ENCODE measurements at regions not wholly inside any gene's neighbourhood (a gene's known extent, or its start where the extent isn't known, plus 50 kb on each side); places are given as distances from the start of the nearest gene placed in this dataset.
"Not testable (repeated sequence)": the region's sequence is repeated elsewhere in the genome, so short reads cannot be mapped to it uniquely, and the experiment has no call there.

DNA sequence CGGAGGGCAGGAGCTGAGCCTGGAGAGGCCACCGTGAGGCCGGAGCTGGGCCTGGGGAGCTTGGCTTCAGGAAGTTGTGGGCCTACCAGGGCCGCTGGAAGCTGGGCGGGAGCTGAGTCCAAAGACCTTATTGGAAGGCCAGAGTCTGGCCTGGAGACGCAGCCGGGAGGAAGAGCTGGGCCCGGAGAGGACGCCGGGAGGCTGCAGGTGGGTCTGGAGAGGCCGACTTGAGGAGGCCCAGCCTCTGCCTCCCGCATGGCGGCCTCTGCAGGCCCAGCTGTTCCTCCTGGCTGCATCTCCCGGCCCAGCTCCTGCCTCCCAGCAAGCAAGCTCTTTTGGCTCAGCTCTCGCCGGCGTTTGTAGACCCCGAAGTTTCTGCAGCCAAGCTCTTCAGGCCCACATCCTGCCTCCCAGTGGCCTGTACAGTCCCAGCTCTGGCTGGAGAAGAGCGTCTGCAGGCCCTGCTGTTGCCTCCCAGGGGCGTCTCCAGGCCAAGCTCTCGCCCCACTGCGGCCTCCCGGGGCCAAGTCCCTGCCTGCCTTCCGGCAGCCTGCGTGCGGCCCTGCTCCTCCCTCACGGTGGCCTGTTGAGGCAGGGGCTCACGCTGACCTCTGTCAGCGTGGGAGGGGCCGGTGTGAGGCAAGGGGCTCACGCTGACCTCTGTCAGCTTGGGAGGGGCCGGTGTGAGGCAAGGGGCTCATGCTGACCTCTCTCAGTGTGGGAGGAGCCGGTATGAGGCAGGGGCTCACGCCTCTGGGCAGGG lies 70.4 kb upstream of the COBL start:
- DNase-seq, result not testable (repeated sequence)

DNA sequence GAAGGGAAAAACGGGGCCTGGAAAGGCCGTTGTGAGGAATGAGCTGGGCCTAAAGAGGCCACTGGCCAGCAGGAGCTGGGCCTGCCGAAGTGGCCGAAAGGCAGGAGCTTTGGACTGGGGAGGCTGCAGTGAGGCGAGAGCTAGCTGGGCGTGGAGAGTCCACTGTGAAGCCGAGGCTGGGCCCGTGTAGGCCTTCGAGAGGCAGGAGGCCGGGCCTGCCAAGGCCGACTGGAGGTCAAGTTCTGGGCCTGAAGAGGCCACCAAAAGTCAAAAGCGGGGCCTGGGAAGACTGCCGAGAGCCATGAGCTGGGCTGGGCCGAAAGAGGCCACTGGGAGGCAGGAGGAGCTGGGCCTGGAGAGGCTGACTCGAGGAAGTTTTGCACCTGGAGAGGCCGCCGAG lies 69.6 kb upstream of the COBL start:
- DNase-seq, result not testable (repeated sequence)

- DNase-seq, result not testable (repeated sequence)
Measured at GRCh38 chr7:51382243-51382642, 65.6 kb upstream of the COBL start.

- DNase-seq, result no peak
Measured at GRCh38 chr7:51376420-51377092, 59.9 kb upstream of the COBL start.

DNA sequence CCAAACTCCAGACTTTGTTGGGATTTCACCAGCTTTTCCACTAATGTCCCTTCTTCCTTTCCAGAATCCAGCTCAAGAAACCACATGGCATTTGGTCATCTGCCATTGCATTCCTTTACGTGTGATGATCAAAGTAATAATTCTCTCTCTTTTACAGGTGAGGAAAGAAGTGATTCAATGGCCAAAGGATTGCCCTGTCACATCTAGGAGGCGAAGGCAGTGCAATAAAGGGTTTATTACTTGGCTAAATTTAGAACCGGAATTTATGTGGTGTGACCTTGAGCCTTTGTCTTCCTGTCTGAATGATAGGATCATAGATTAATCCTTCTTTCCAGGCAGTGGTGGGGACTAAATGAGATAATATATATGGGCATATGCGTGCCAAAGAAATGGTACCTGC lies 58.3 kb upstream of the COBL start:
- DNase-seq, result no peak

GRCh38 chr7:51373607-51374006 lies 57.0 kb upstream of the COBL start:
- DNase-seq, result not testable (repeated sequence)

- DNase-seq, result no peak
Measured at GRCh38 chr7:51369746-51370145, 53.1 kb upstream of the COBL start.

DNA sequence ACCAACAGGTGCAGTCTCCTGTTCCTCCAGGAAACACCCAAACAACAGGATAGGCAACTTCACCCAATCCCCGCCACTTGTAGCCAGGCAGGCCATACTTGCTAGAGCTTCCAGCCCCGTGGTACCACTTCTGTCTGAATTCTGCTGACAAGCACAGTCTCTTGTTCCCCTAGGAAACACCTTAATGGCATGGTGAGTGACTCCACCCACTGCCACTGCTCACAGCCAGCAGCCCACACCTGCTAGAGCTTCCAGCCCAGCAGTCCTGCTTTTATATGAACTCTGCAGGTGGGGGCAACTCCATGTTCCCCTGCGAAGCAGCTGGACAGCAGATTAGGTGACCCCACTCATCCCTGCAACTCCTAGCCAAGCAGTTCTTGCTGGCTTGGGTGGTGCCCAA lies 52.6 kb upstream of the COBL start:
- not testable (repeated sequence) for DNase-seq

- DNase-seq, result no peak
Measured at GRCh38 chr7:51368334-51368733, 51.7 kb upstream of the COBL start.

- no peak for DNase-seq
Measured at GRCh38 chr7:51367614-51367968, 51.0 kb upstream of the COBL start.

DNA sequence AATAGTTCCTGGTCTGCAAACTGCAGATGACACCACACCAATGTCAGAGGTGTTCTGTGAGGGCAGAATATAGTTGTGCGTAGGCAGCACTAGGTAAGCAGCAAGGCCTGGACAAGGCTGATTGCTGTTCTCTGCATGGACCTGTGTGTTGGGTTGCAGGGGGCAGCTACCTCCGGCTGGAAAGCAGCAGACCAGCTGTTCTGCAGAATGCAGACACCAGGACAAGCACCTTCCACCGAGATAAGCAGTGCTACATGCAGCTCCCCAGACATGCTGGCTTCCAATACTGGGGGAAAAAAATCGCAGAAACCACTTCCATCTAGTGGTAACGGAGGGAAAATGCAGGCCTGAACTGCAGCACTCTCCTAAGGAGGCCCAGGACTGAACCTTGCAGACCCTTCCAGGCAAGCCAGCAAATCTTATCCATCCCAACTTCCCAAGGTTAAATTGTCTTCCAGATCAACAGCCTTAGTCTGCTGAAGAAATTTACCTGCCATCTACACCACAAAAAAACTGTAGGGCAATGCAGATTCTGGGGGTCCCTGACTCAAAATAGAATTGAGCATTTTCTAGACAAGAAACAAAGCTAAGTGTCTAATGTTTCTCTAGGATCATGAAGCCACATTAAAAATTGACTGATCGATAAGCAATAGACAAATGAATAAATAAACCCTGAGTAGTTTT lies 50.5 kb upstream of the COBL start:
- peak; percentile 10 to 17 for DNase-seq

Data from AML-193 (cell line).